ENCODE measurements at regions not wholly inside any gene's neighbourhood (a gene's known extent, or its start where the extent isn't known, plus 50 kb on each side); places are given as distances from the start of the nearest gene placed in this dataset.

- TF ChIP-seq POLR2A (IDR thresholded peaks at IDR 0.05; ENCODE audit: low read length) (no peak), GATA1 (IDR thresholded peaks at IDR 0.05; ENCODE audit: low read depth, low read length) (no peak)
Observed at GRCh38 chr20:50308513-50309279, 118.1 kb downstream of the CEBPB start.
